Urothelium cell line (cell line): ENCODE measurements at regions not wholly inside any gene's neighbourhood (a gene's known extent, or its start where the extent isn't known, plus 50 kb on each side); places are given as distances from the start of the nearest gene placed in this dataset.

ENCODE experiments used
- DNase-seq: peaks from one replicate; pipeline ENCODE4 v3.0.0; 2011; ENCODE audit warnings: low spot score, mixed read lengths
- FAIRE-seq: peaks from 2 replicates; lab custom pipeline; 2011; peaks lifted over from hg19 to GRCh38; lab: Jason Lieb, UNC

- DNase-seq (no peak), FAIRE-seq (no peak)
These were observed 112.2 kb upstream of the PREP start for GRCh38 chr6:105515054-105515453.

GRCh38 chr6:105514306-105514705 is 111.4 kb upstream of the PREP start:
- no peak for FAIRE-seq
- DNase-seq = no peak

- FAIRE-seq (no peak), DNase-seq (no peak)
These were observed 108.8 kb upstream of the PREP start for GRCh38 chr6:105511639-105512038.

DNA sequence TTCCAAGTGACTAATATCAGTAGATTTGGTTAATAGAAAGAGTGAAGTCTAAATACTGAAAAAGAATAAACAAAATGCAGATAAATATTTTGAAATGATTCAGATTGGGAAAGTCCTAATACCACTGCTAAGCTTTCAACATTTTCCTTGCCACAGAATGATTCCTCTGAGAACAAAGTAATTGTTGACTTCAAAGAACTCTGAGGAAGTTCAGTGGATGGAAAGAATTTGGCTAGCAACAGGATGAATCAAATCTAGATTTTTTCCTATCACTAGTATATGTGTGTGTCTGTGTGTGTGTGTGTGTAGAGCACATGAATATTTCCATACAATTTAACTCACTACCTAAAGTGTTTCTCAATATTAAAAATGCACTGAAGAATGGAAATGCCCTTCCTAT is 107.9 kb upstream of the PREP start:
- FAIRE-seq = no peak
- no peak for DNase-seq

GRCh38 chr6:105509506-105510331 is 106.8 kb upstream of the PREP start:
- FAIRE-seq (no peak), DNase-seq (no peak)

- DNase-seq (no peak), FAIRE-seq (no peak)
These were observed 104.9 kb upstream of the PREP start for GRCh38 chr6:105507811-105508210.

GRCh38 chr6:105504706-105505105 is 101.8 kb upstream of the PREP start:
- FAIRE-seq (no peak), DNase-seq (no peak)

DNA sequence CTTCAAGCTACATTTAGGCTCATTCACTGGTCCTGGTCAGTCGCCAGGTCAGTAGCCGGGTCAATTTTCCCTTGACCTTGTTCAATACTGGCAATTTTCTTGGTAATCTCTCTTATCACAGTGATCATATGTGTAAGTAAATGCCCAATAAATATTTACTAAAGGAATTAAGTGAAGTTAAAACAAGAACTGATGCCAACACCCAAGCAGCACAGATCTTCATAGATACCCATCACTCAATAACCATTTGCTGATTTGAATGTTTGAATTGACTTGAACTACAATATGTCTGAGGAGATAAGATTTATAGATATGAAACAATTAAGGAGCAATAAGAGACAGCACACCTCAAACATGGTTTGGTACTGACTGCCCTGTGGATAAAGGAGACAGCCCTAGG is 100.8 kb upstream of the PREP start:
- DNase-seq (no peak), FAIRE-seq (no peak)

DNA sequence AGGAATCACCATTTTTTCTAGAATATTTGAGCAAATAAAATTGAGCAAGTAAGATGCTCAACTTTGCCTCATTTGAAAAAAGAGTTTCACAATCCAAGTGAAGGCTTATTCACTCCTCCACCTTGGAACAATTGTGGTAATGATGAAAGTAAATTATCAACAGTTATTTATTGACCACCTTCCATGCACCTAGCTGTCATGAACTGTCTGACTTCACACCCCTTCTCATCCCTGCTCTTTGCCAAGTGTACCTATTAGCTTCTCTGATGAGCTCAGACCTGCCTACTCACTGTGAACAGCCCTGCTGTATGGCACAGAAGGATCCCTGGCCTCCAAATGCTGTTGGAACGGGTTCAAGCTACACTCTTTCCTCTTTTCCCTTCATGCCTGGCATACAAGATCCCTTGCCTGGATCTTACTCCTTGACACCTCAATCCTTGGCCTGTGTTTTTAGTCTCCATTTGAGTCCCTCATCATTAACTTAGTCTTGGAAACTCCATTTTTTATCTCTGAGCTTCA is 99.0 kb upstream of the PREP start:
- FAIRE-seq = no peak
- DNase-seq = no peak

DNA sequence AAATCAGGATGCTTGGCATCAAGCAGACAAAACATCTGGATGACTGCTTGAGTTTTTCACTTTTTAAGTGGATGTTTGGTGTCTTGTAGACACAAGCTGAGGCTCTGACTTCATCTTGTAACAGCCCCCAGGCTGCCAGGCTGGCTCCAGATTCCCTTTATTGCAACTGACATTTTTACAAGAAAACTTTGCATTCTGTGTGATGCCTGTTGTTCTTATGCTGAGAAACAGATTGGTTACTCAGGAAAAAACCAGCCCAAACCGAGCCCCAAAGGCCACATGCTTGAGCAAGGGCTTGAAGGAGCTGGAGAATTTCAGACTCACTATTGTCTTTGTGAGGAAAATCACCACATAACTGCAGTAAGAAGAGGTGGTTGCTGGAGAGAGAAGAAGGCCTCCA is 98.4 kb upstream of the PREP start:
- FAIRE-seq (no peak), DNase-seq (no peak)

GRCh38 chr6:105500693-105501092 is 97.8 kb upstream of the PREP start:
- DNase-seq (no peak), FAIRE-seq (no peak)

DNA sequence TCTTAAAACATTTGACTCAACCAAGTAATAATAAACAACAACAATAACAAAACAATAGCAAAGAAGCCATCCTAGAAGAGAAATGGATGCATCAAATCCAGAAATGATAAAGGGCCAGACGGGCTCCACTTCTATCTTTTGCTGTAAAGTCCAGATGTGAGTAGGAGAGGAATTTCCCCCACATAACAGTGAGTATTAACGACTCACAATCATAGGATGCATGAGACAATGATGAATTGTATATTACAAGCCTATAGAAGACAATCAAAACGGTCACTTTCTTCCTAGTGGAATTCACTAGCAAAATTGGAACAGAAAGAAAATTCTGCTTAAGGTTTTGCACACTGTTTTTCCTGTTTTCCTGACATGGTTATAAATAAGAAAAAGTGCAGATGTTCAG is 97.0 kb upstream of the PREP start:
- FAIRE-seq (no peak), DNase-seq (no peak)

- FAIRE-seq (no peak), DNase-seq (no peak)
These were observed 96.4 kb upstream of the PREP start for GRCh38 chr6:105499136-105499870.

DNA sequence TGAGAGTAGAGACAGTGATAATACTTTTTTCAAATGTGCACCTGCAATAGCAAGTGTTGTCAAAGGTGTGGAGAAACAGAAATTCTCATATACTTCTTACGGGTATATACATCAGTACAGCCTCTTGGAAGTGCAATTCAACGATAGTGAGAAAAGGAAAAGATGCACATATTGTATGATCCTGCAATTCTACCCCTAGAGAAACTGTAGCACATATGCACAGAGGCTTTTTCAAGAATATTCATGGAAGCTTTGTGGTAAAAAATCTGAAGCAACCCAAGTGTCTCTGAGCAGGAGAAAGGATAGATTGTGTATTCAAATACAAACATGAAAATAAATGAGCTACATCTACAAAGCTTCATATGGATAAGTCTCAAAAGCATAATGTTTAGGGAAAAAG is 94.7 kb upstream of the PREP start:
- FAIRE-seq (no peak), DNase-seq (no peak)

DNA sequence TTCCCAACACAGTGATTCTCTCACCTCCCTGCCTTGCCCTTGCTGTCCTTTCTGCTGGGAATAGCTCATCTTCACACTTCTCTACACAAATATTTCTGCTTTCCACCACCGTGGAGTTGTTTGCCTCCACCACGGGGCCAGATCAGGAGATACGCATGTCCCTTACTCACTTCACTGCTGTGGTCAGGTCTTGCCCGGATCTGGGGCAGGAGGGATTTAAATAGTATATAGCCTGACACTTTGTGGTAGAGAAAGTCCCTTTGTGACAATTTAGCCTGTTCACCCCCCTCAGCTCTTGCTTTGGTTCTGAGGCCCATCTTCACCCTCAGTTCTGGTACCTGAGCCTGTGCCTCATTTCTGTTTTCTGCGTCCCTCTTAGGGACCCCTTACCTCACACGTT is 92.6 kb upstream of the PREP start:
- no peak for FAIRE-seq

GRCh38 chr6:105494688-105495087 is 91.8 kb upstream of the PREP start:
- no peak for FAIRE-seq

More for the DNA sequence above, 92.6 kb upstream of the PREP start:
- no peak for DNase-seq

GRCh38 chr6:105493736-105494135 is 90.9 kb upstream of the PREP start:
- DNase-seq (no peak), FAIRE-seq (no peak)

More at GRCh38 chr6:105494688-105495087, 91.8 kb upstream of the PREP start:
- no peak for DNase-seq

GRCh38 chr6:105492706-105493673 is 90.1 kb upstream of the PREP start:
- FAIRE-seq (no peak), DNase-seq (no peak)

DNA sequence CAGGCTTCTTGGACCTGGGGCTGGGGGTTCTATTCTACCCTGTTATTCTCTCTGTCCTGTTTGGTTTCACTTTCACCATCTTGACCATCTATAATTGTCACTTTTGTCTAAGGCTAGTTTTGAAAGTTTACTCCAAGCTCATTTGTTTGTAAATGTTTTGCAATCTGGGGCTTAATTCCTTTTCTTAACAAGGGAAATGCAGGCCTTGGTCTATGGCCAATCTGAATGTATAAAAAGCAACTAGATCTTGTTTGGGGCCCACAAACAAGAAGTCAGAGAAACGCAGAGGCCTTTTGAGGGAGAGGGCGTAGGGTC is 86.3 kb upstream of the PREP start:
- no peak for FAIRE-seq

DNA sequence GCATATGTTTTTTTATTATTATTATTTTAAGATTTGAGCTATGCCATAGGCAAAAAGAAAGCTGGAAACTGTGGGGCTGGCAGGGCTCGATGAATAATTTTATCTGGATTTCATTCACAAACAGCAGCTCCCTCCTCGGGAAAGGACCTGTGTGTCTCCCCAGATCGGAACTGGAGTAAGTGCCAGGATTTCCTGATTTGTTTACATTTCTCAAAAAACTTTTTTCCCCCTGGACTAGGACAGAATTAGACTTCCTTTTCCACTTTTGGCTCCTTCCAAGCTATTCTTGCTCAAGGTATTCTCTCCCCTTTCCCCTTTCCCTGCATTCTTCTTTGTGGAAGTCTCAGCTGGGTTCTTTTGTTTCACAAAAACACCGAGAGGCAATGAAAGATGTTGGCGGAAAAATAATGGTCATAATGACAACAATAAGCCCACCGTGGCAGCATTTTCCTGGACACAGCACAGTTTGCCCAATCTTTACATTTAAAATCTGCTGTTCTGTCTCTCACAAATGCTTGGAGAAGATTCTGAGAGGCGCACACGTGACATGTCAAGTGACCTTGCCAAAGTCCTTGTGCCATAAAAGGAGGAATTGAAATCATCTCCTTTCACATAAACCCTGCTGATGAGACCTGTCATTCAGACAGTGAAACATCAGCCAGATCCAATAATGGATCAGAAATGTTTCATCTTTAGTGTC is 85.8 kb upstream of the PREP start:
- FAIRE-seq (no peak), DNase-seq (no peak)

More for the DNA sequence above, 86.3 kb upstream of the PREP start:
- DNase-seq = no peak
